RWPE2 (cell line): ENCODE measurements at regions not wholly inside any gene's neighbourhood (a gene's known extent, or its start where the extent isn't known, plus 50 kb on each side); places are given as distances from the start of the nearest gene placed in this dataset.

Experiments used
- ATAC-seq: fragments of 200-7000 bp; cut with Tn5 transposase; 3 replicates; pipeline ENCODE4 v1.9.1; 2021; ENCODE audit warnings: low read depth
- DNase-seq: peaks from one replicate; pipeline ENCODE4 v3.0.0-alpha.2; 2020; ENCODE audit warnings: low spot score
- H3K27ac ChIP-seq: fragments of 450-650 bp; 2 replicates; pipeline ENCODE4 v1.5.1; 2017; ENCODE audit warnings: mild to moderate bottlenecking; ENCODE audit not compliant: poor library complexity, severe bottlenecking
- H3K27me3 ChIP-seq: fragments of 250-450 bp; sonication (Bioruptor Pico); 2 replicates; pipeline ENCODE4 v1.5.1; 2021; ENCODE audit warnings: mild to moderate bottlenecking, moderate library complexity; ENCODE audit not compliant: insufficient read depth, poor library complexity, severe bottlenecking
- H3K36me3 ChIP-seq: fragments of 250-450 bp; sonication (Bioruptor Pico); 2 replicates; pipeline ENCODE4 v1.5.1; 2020; ENCODE audit warnings: low read depth, mild to moderate bottlenecking, moderate library complexity
- H3K4me1 ChIP-seq: fragments of 250-450 bp; sonication (Bioruptor Pico); 2 replicates; pipeline ENCODE4 v1.5.1; 2021; ENCODE audit warnings: mild to moderate bottlenecking, moderate library complexity; ENCODE audit not compliant: insufficient read depth, poor library complexity, severe bottlenecking
- H3K4me3 ChIP-seq: fragments of 250-450 bp; sonication (Bioruptor Pico); 2 replicates; pipeline ENCODE4 v1.5.1; 2021; ENCODE audit warnings: mild to moderate bottlenecking, moderate library complexity; ENCODE audit not compliant: severe bottlenecking
- H3K9me3 ChIP-seq: fragments of 250-450 bp; sonication (Bioruptor Pico); 2 replicates; pipeline ENCODE4 v1.5.1; 2021; ENCODE audit warnings: mild to moderate bottlenecking, moderate library complexity; ENCODE audit not compliant: severe bottlenecking
- TF ChIP-seq, protein P1 (sequence below): fragments of 450-650 bp; IDR thresholded peaks from one replicate; pipeline ENCODE4 v1.5.1; 2017; ENCODE audit warnings: mild to moderate bottlenecking, moderate library complexity; ENCODE audit not compliant: poor library complexity, severe bottlenecking

DNA sequence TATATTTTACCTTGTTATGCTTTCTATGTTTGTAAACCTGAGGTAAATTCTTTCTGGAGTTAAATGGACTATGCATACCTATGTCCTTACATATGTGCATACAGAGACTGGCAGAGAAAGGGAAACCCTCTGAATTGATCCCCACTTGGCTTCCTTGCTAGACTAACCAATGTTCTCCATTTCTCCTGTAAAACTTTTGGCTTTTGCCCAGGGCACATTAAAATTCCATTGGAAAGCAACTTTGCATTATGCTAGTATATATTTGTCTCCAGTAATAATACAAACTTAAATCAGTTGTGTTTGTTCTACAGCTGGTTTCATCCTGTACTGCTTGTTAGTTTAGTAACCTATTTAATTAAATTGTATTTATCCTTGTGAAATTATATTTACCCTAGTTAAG, 646.0 kb upstream of the MARCKS start:
- Histone ChIP-seq H3K4me3 (no peak overlapping the region), H3K9me3 (no peaks in the 10 kb centered on the region), H3K36me3 (no peaks in the 10 kb centered on the region), H3K27me3 (no peaks in the 10 kb centered on the region), H3K4me1 (no peaks in the 10 kb centered on the region), H3K27ac (no peak overlapping the region)
- TF ChIP-seq, protein P1, sequence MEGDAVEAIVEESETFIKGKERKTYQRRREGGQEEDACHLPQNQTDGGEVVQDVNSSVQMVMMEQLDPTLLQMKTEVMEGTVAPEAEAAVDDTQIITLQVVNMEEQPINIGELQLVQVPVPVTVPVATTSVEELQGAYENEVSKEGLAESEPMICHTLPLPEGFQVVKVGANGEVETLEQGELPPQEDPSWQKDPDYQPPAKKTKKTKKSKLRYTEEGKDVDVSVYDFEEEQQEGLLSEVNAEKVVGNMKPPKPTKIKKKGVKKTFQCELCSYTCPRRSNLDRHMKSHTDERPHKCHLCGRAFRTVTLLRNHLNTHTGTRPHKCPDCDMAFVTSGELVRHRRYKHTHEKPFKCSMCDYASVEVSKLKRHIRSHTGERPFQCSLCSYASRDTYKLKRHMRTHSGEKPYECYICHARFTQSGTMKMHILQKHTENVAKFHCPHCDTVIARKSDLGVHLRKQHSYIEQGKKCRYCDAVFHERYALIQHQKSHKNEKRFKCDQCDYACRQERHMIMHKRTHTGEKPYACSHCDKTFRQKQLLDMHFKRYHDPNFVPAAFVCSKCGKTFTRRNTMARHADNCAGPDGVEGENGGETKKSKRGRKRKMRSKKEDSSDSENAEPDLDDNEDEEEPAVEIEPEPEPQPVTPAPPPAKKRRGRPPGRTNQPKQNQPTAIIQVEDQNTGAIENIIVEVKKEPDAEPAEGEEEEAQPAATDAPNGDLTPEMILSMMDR: no peak
- DNase-seq: no peak
- no peak for ATAC-seq

GRCh38 chr6:113219783-113220182, 637.4 kb upstream of the MARCKS start:
- no peaks in the 10 kb centered on the region for H3K9me3 ChIP-seq
- no peaks in the 10 kb centered on the region for H3K4me1 ChIP-seq
- no peak overlapping the region for H3K27ac ChIP-seq
- no peak overlapping the region for H3K4me3 ChIP-seq
- H3K36me3 ChIP-seq: no peaks in the 10 kb centered on the region
- DNase-seq (no peak), ATAC-seq (no peak)
- no peaks in the 10 kb centered on the region for H3K27me3 ChIP-seq
- TF ChIP-seq, protein P1: no peak

GRCh38 chr6:113220832-113221231, 636.3 kb upstream of the MARCKS start:
- Histone ChIP-seq H3K27me3 (no peaks in the 10 kb centered on the region), H3K9me3 (no peaks in the 10 kb centered on the region), H3K27ac (no peak overlapping the region), H3K4me1 (no peaks in the 10 kb centered on the region), H3K36me3 (no peaks in the 10 kb centered on the region), H3K4me3 (no peak overlapping the region)
- ATAC-seq: no peak
- TF ChIP-seq, protein P1: no peak
- no peak for DNase-seq

DNA sequence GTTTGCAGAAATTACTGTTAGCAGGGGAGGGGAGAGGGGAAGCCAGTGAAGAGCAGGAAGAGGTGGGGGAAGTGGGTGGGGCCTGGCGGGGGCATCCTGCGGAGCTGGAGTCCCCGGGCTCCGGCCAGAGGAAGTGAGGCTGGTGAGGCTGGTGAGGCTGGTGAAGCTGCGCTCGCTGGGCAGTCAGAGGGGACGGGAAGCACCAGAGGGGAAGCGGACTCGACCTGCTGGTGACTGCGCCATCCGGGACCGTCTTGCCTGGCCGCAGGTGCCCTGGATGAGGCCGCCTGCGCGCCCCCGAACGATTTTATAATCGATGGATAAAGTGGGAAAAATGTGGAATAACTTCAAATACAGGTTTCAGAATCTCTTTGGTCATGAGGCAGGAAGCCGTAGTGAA, 635.3 kb upstream of the MARCKS start:
- no peaks in the 10 kb centered on the region for H3K36me3 ChIP-seq
- no peak overlapping the region for H3K4me3 ChIP-seq
- no peak overlapping the region for H3K27ac ChIP-seq
- no peaks in the 10 kb centered on the region for H3K27me3 ChIP-seq
- ATAC-seq: no peak
- no peak for DNase-seq
- H3K4me1 ChIP-seq: no peaks in the 10 kb centered on the region
- no peaks in the 10 kb centered on the region for H3K9me3 ChIP-seq
- TF ChIP-seq, protein P1: no peak

- TF ChIP-seq, protein P1: no peak
- Histone ChIP-seq H3K4me3 (no peak overlapping the region), H3K9me3 (no peaks in the 10 kb centered on the region), H3K27me3 (no peaks in the 10 kb centered on the region), H3K27ac (no peak overlapping the region), H3K4me1 (no peaks in the 10 kb centered on the region), H3K36me3 (no peaks in the 10 kb centered on the region)
- no peak for DNase-seq
- ATAC-seq: no peak
Observed at GRCh38 chr6:113246186-113246585, 611.0 kb upstream of the MARCKS start.
